ENCODE measurements at regions not wholly inside any gene's neighbourhood (a gene's known extent, or its start where the extent isn't known, plus 50 kb on each side); places are given as distances from the start of the nearest gene placed in this dataset.

DNA sequence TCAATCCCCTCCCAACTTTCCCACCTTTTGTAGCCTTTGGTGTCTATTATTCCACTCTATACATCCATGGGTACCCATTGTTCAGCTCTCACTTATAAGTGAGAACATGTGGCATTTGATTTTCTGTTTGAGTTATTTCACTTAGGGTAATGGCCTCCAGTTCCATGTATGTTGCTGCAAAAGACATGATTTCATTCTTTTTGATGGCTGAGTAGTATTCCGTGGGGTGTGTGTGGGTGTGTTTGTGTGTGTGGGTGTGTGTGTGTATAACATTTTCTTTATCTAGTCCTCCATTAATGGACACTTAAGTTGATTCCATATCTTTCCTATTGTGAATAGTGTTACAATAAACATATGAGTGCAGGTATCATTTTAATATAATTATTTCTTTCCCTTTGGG is 157.5 kb upstream of the FSTL4 start:
- no peak overlapping the region for H3K4me2 ChIP-seq (ENCODE audit: low read length, poor library complexity, severe bottlenecking)
- H3K27ac ChIP-seq (ENCODE audit: low read length, poor library complexity, severe bottlenecking), result no peak overlapping the region
- H3K4me3 ChIP-seq (ENCODE audit: insufficient read depth in 1 of 2, low read depth in 1 of 2, low read length in 2 of 2), result no peak overlapping the region
- no peaks in the 10 kb centered on the region for H3K36me3 ChIP-seq (ENCODE audit: control insufficient read depth in 1 of 2, insufficient read depth in 2 of 2, low read depth in 1 of 2, low read length in 2 of 2)
- no peak overlapping the region for H3K4ac ChIP-seq (ENCODE audit: low read depth in 1 of 2, low read length in 2 of 2)
- H2BK5ac ChIP-seq (ENCODE audit: low read depth, low read length, poor library complexity, severe bottlenecking), result no peak overlapping the region
- 100% methylated on average over 1 of the region's 1 CpG for WGBS
- H2BK15ac ChIP-seq (ENCODE audit: low read depth, poor library complexity, severe bottlenecking), result no peak overlapping the region
- no peak overlapping the region for H2BK120ac ChIP-seq (ENCODE audit: low read depth, low read length)
- no peak overlapping the region for H2BK12ac ChIP-seq (ENCODE audit: low read length in 2 of 2)
- no peak overlapping the region for H2AFZ ChIP-seq (ENCODE audit: low read depth, low read length)
- no peak overlapping the region for H4K91ac ChIP-seq (ENCODE audit: low read length)
- no peak overlapping the region for H4K8ac ChIP-seq (ENCODE audit: low read length)
- H3K27me3 ChIP-seq (ENCODE audit: control insufficient read depth in 1 of 2, insufficient read depth in 1 of 2, low read length in 2 of 2), result peaks cover 17 to 46% of the 10 kb centered on the region in 2 experiments
- H3K79me1 ChIP-seq (replicated peaks; ENCODE audit: low read length, poor library complexity, severe bottlenecking), result no peaks in the 10 kb centered on the region
- no peak for DNase-seq
- no peaks in the 10 kb centered on the region for H3K4me1 ChIP-seq (ENCODE audit: control insufficient read depth, insufficient read depth, low read depth, low read length)
- no peak overlapping the region for H3K18ac ChIP-seq (ENCODE audit: low read depth in 1 of 2, low read length in 2 of 2)
- H3K9me3 ChIP-seq (ENCODE audit: control insufficient read depth, low read length), result peaks cover 3% of the 10 kb centered on the region
- H2AK5ac ChIP-seq (ENCODE audit: low read length, severe bottlenecking), result no peak overlapping the region
- no peak overlapping the region for H3K9ac ChIP-seq (ENCODE audit: low read length)
- H3K14ac ChIP-seq (ENCODE audit: low read length in 2 of 2), result no peak overlapping the region
- H3K23ac ChIP-seq (ENCODE audit: low read length in 2 of 2), result no peak overlapping the region

DNA sequence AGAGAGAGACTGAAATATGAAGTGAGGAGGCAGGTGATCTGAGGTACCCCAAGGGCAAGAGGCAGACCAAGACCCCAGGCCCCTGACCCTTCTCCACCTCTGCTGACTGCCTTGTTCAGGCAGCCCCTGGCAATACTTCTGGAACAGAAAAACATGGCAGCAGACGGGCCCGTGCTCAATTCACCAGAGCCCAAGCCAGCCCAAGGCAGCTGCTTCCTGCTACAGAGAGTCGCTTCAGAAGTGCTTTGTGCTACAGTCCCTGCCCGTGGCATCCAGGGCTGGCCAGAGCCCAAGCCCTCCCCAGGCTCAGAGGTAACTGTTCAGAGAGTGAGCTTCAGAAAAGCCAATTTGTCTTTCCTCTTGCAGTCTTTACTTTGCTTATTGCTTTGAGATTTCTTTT is 151.4 kb upstream of the FSTL4 start:
- no peak for DNase-seq
- Histone ChIP-seq H3K27me3 (ENCODE audit: control insufficient read depth in 1 of 2, insufficient read depth in 1 of 2, low read length in 2 of 2) (peaks cover 24 to 74% of the 10 kb centered on the region in 2 experiments), H3K9me3 (ENCODE audit: control insufficient read depth, low read length) (no peaks in the 10 kb centered on the region), H2AK5ac (ENCODE audit: low read length, severe bottlenecking) (no peak overlapping the region), H3K18ac (ENCODE audit: low read depth in 1 of 2, low read length in 2 of 2) (no peak overlapping the region), H3K14ac (ENCODE audit: low read length in 2 of 2) (no peak overlapping the region), H3K4ac (ENCODE audit: low read depth in 1 of 2, low read length in 2 of 2) (no peak overlapping the region), H3K9ac (ENCODE audit: low read length) (no peak overlapping the region), H2BK15ac (ENCODE audit: low read depth, poor library complexity, severe bottlenecking) (no peak overlapping the region), H2BK5ac (ENCODE audit: low read depth, low read length, poor library complexity, severe bottlenecking) (no peak overlapping the region), H3K79me1 (replicated peaks; ENCODE audit: low read length, poor library complexity, severe bottlenecking) (no peaks in the 10 kb centered on the region), H2BK12ac (ENCODE audit: low read length in 2 of 2) (no peak overlapping the region), H2BK120ac (ENCODE audit: low read depth, low read length) (no peak overlapping the region), H2AFZ (ENCODE audit: low read depth, low read length) (no peak overlapping the region), H3K36me3 (ENCODE audit: control insufficient read depth in 1 of 2, insufficient read depth in 2 of 2, low read depth in 1 of 2, low read length in 2 of 2) (no peaks in the 10 kb centered on the region), H3K27ac (ENCODE audit: low read length, poor library complexity, severe bottlenecking) (no peak overlapping the region), H3K4me3 (ENCODE audit: insufficient read depth in 1 of 2, low read depth in 1 of 2, low read length in 2 of 2) (no peak overlapping the region), H4K91ac (ENCODE audit: low read length) (no peak overlapping the region), H3K4me1 (ENCODE audit: control insufficient read depth, insufficient read depth, low read depth, low read length) (no peaks in the 10 kb centered on the region), H3K4me2 (ENCODE audit: low read length, poor library complexity, severe bottlenecking) (no peak overlapping the region), H3K23ac (ENCODE audit: low read length in 2 of 2) (no peak overlapping the region), H4K8ac (ENCODE audit: low read length) (no peak overlapping the region)
- 73% methylated on average over 4 of the region's 4 CpGs for WGBS

DNA sequence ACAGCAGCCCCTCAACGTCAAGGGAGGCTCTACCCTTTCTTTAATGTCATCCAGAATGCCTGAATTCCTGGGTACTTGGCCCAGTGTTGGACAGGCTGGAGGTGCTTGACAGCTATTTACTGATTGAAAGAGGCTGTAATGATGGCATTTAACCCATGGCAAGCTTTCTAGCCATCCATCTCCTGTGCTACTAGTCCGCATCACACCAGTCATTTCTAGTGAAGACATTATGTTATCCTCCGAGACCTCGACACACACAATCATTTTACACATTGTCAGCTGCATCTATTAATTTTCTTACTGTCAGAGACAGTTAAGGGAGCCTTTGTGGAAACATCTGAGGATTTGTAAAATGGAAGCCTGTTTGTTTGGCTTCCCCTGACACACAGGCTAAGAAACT is 149.3 kb upstream of the FSTL4 start:
- DNase-seq, result no peak
- no peak overlapping the region for H4K8ac ChIP-seq (ENCODE audit: low read length)
- no peak overlapping the region for H3K18ac ChIP-seq (ENCODE audit: low read depth in 1 of 2, low read length in 2 of 2)
- 100% methylated on average over 1 of the region's 4 CpGs for WGBS
- no peaks in the 10 kb centered on the region for H3K9me3 ChIP-seq (ENCODE audit: control insufficient read depth, low read length)
- H3K27me3 ChIP-seq (ENCODE audit: control insufficient read depth in 1 of 2, insufficient read depth in 1 of 2, low read length in 2 of 2), result peaks cover 18 to 79% of the 10 kb centered on the region in 2 experiments
- H2AFZ ChIP-seq (ENCODE audit: low read depth, low read length), result no peak overlapping the region
- no peak overlapping the region for H3K4me3 ChIP-seq (ENCODE audit: insufficient read depth in 1 of 2, low read depth in 1 of 2, low read length in 2 of 2)
- H3K9ac ChIP-seq (ENCODE audit: low read length), result no peak overlapping the region
- no peak overlapping the region for H2AK5ac ChIP-seq (ENCODE audit: low read length, severe bottlenecking)
- no peak overlapping the region for H3K14ac ChIP-seq (ENCODE audit: low read length in 2 of 2)
- H2BK12ac ChIP-seq (ENCODE audit: low read length in 2 of 2), result no peak overlapping the region
- no peaks in the 10 kb centered on the region for H3K36me3 ChIP-seq (ENCODE audit: control insufficient read depth in 1 of 2, insufficient read depth in 2 of 2, low read depth in 1 of 2, low read length in 2 of 2)
- no peaks in the 10 kb centered on the region for H3K4me1 ChIP-seq (ENCODE audit: control insufficient read depth, insufficient read depth, low read depth, low read length)
- no peak overlapping the region for H3K23ac ChIP-seq (ENCODE audit: low read length in 2 of 2)
- H2BK5ac ChIP-seq (ENCODE audit: low read depth, low read length, poor library complexity, severe bottlenecking), result no peak overlapping the region
- no peaks in the 10 kb centered on the region for H3K79me1 ChIP-seq (replicated peaks; ENCODE audit: low read length, poor library complexity, severe bottlenecking)
- no peak overlapping the region for H2BK120ac ChIP-seq (ENCODE audit: low read depth, low read length)
- H4K91ac ChIP-seq (ENCODE audit: low read length), result no peak overlapping the region
- H3K4me2 ChIP-seq (ENCODE audit: low read length, poor library complexity, severe bottlenecking), result no peak overlapping the region
- no peak overlapping the region for H3K4ac ChIP-seq (ENCODE audit: low read depth in 1 of 2, low read length in 2 of 2)
- no peak overlapping the region for H2BK15ac ChIP-seq (ENCODE audit: low read depth, poor library complexity, severe bottlenecking)
- no peak overlapping the region for H3K27ac ChIP-seq (ENCODE audit: low read length, poor library complexity, severe bottlenecking)

DNA sequence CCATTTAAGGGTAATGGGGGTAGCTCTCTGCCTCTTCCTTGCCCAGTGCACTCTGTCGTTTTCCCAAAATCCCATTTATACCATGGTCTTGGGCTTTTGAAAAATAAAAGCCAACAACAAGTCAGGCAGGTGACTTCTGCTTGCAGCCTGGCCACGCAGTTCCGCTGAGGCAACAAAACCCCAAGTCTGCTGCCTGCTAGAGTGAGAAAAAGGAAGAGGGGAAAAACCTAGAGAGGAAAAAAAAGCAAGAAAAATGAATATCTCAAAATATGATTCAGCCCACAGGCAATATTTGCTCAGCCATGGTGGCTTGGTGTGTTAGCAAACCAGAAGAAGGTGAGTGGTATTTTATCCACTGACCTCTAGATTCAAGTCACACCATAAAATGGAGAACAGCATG is 148.2 kb upstream of the FSTL4 start:
- no peaks in the 10 kb centered on the region for H3K4me1 ChIP-seq (ENCODE audit: control insufficient read depth, insufficient read depth, low read depth, low read length)
- H3K9me3 ChIP-seq (ENCODE audit: control insufficient read depth, low read length), result no peaks in the 10 kb centered on the region
- H3K4me2 ChIP-seq (ENCODE audit: low read length, poor library complexity, severe bottlenecking), result no peak overlapping the region
- H3K14ac ChIP-seq (ENCODE audit: low read length in 2 of 2), result no peak overlapping the region
- H3K27me3 ChIP-seq (ENCODE audit: control insufficient read depth in 1 of 2, insufficient read depth in 1 of 2, low read length in 2 of 2), result peaks cover 24 to 79% of the 10 kb centered on the region in 2 experiments
- no peak overlapping the region for H2BK12ac ChIP-seq (ENCODE audit: low read length in 2 of 2)
- H4K8ac ChIP-seq (ENCODE audit: low read length), result no peak overlapping the region
- H2BK5ac ChIP-seq (ENCODE audit: low read depth, low read length, poor library complexity, severe bottlenecking), result no peak overlapping the region
- no peak overlapping the region for H3K4me3 ChIP-seq (ENCODE audit: insufficient read depth in 1 of 2, low read depth in 1 of 2, low read length in 2 of 2)
- no peak overlapping the region for H2BK15ac ChIP-seq (ENCODE audit: low read depth, poor library complexity, severe bottlenecking)
- H2AFZ ChIP-seq (ENCODE audit: low read depth, low read length), result no peak overlapping the region
- H2BK120ac ChIP-seq (ENCODE audit: low read depth, low read length), result no peak overlapping the region
- no peak overlapping the region for H4K91ac ChIP-seq (ENCODE audit: low read length)
- H3K79me1 ChIP-seq (replicated peaks; ENCODE audit: low read length, poor library complexity, severe bottlenecking), result no peaks in the 10 kb centered on the region
- no peak overlapping the region for H3K23ac ChIP-seq (ENCODE audit: low read length in 2 of 2)
- H3K4ac ChIP-seq (ENCODE audit: low read depth in 1 of 2, low read length in 2 of 2), result no peak overlapping the region
- WGBS, result 94% methylated on average over 2 of the region's 3 CpGs
- DNase-seq, result no peak
- no peak overlapping the region for H3K18ac ChIP-seq (ENCODE audit: low read depth in 1 of 2, low read length in 2 of 2)
- no peak overlapping the region for H3K27ac ChIP-seq (ENCODE audit: low read length, poor library complexity, severe bottlenecking)
- H2AK5ac ChIP-seq (ENCODE audit: low read length, severe bottlenecking), result no peak overlapping the region
- no peak overlapping the region for H3K9ac ChIP-seq (ENCODE audit: low read length)
- H3K36me3 ChIP-seq (ENCODE audit: control insufficient read depth in 1 of 2, insufficient read depth in 2 of 2, low read depth in 1 of 2, low read length in 2 of 2), result no peaks in the 10 kb centered on the region
